GM12892 (cell line): ENCODE measurements at regions not wholly inside any gene's neighbourhood (a gene's known extent, or its start where the extent isn't known, plus 50 kb on each side); places are given as distances from the start of the nearest gene placed in this dataset.

ENCODE experiments used
- POLR2A ChIP-seq: IDR thresholded peaks from 2 replicates; pipeline ENCODE4 v1.6.1; 2011; ENCODE audit warnings: low read depth, low read length, control low read depth
- POLR2AphosphoS5 ChIP-seq: IDR thresholded peaks from 2 replicates; pipeline ENCODE4 v1.6.1; 2011; ENCODE audit warnings: low read depth, low read length, control low read depth
- TAF1 ChIP-seq: IDR thresholded peaks from 2 replicates; pipeline ENCODE4 v1.6.1; 2011; ENCODE audit warnings: low read depth, mild to moderate bottlenecking, control low read depth, low read length, borderline replicate concordance

GRCh38 chr13:95381212-95381527 lies 79.9 kb upstream of the ABCC4 start:
- TF ChIP-seq POLR2A (no peak), POLR2AphosphoS5 (no peak), TAF1 (no peak)
